GM23338 (cell line): ENCODE measurements at regions not wholly inside any gene's neighbourhood (a gene's known extent, or its start where the extent isn't known, plus 50 kb on each side); places are given as distances from the start of the nearest gene placed in this dataset.

Source experiments
- ATAC-seq: fragments of 200-7000 bp; cut with Tn5 transposase; 3 replicates; pipeline ENCODE4 v1.9.1; 2020
- DNase-seq: peaks from one replicate; pipeline ENCODE4 v3.0.0-alpha.2; 2015; ENCODE audit warnings: low spot score
- H2AFZ ChIP-seq: fragments of 200-600 bp; sonication (generic); 2 replicates; pipeline ENCODE4 v1.8.0; 2016; ENCODE audit warnings: antibody characterized with exemption, mild to moderate bottlenecking, moderate library complexity
- H3F3A ChIP-seq: fragments of 200-600 bp; sonication (generic); replicated peaks from 2 replicates; pipeline ENCODE4 v1.8.0; 2017; ENCODE audit warnings: antibody characterized with exemption, mixed run types, low read depth
- H3K27ac ChIP-seq: fragments of 200-600 bp; sonication (generic); 2 replicates; pipeline ENCODE4 v1.6.1; 2016; ENCODE audit warnings: low read depth
- H3K27me3 ChIP-seq: fragments of 200-600 bp; sonication (generic); 2 replicates; pipeline ENCODE4 v1.8.0; 2016; ENCODE audit warnings: mild to moderate bottlenecking, mixed run types, moderate library complexity; ENCODE audit not compliant: insufficient read depth
- H3K36me3 ChIP-seq: fragments of 200-600 bp; sonication (generic); 2 replicates; pipeline ENCODE4 v1.8.0; 2016; ENCODE audit warnings: mild to moderate bottlenecking; ENCODE audit not compliant: insufficient read depth
- H3K4me1 ChIP-seq: fragments of 200-600 bp; sonication (generic); 2 replicates; pipeline ENCODE4 v1.8.0; 2016; ENCODE audit warnings: mild to moderate bottlenecking, moderate library complexity; ENCODE audit not compliant: insufficient read depth
- H3K4me2 ChIP-seq: fragments of 200-600 bp; sonication (generic); 2 replicates; pipeline ENCODE4 v1.7.1; 2017; ENCODE audit warnings: mixed run types
- H3K4me3 ChIP-seq: fragments of 200-600 bp; sonication (generic); 2 replicates; pipeline ENCODE4 v1.6.1; 2016; ENCODE audit warnings: mixed run types
- H3K79me2 ChIP-seq: fragments of 200-600 bp; sonication (generic); replicated peaks from 2 replicates; pipeline ENCODE4 v1.8.0; 2017; ENCODE audit warnings: mild to moderate bottlenecking; ENCODE audit not compliant: insufficient read depth
- H3K9me2 ChIP-seq: fragments of 200-600 bp; sonication (generic); 2 replicates; pipeline ENCODE4 v1.8.0; 2017; ENCODE audit not compliant: insufficient read depth
- H4K20me1 ChIP-seq: fragments of 200-600 bp; sonication (generic); replicated peaks from 2 replicates; pipeline ENCODE4 v1.8.0; 2017; ENCODE audit warnings: mild to moderate bottlenecking; ENCODE audit not compliant: insufficient read depth
- H3K27ac Mint-ChIP-seq: 2 replicates; pipeline ENCODE4 v1.8.0; 2020; ENCODE audit warnings: inconsistent platforms, mild to moderate bottlenecking, moderate library complexity, mixed read lengths
- H3K27me3 Mint-ChIP-seq: 3 replicates; pipeline ENCODE4 v1.8.0; 2022; ENCODE audit warnings: low read depth, mild to moderate bottlenecking, moderate library complexity, mixed read lengths, inconsistent platforms; ENCODE audit not compliant: insufficient read depth, poor library complexity
- H3K36me3 Mint-ChIP-seq: 3 replicates; pipeline ENCODE4 v1.8.0; 2021; ENCODE audit warnings: low read depth, mild to moderate bottlenecking, inconsistent platforms, moderate library complexity, mixed read lengths
- H3K4me1 Mint-ChIP-seq: 3 replicates; pipeline ENCODE4 v1.8.0; 2020; ENCODE audit warnings: mild to moderate bottlenecking, inconsistent platforms, mixed read lengths
- H3K4me3 Mint-ChIP-seq: 3 replicates; pipeline ENCODE4 v1.8.0; 2021; ENCODE audit warnings: moderate library complexity, mild to moderate bottlenecking, inconsistent platforms, mixed read lengths
- H3K9me3 Mint-ChIP-seq: 3 replicates; pipeline ENCODE4 v1.8.0; 2020; ENCODE audit warnings: moderate library complexity, mild to moderate bottlenecking, inconsistent platforms, mixed read lengths
- CREB1 ChIP-seq: fragments of 250-450 bp; sonication (Bioruptor Pico); IDR thresholded peaks from 2 replicates; pipeline ENCODE4 v1.5.0; 2020; ENCODE audit warnings: low read depth, mild to moderate bottlenecking, moderate library complexity
- CTCF ChIP-seq, 2 experiments: fragments of 200-600 bp in 1 of 2; sonication (generic) in 1 of 2; conservative IDR thresholded peaks; 2 replicates each; pipeline versions ENCODE4 v1.5.1 to v1.6.1; 2016 to 2017; ENCODE audit warnings: antibody characterized with exemption in 2 of 2, low read depth in 2 of 2, mild to moderate bottlenecking in 2 of 2, moderate library complexity in 1 of 2
- EZH2 ChIP-seq: fragments of 200-600 bp; sonication (generic); IDR thresholded peaks from one replicate; pipeline ENCODE4 v1.8.0; 2017; ENCODE audit warnings: antibody characterized with exemption, mild to moderate bottlenecking, low read depth; ENCODE audit not compliant: unreplicated experiment
- EZH2phosphoT487 ChIP-seq: fragments of 200-600 bp; sonication (generic); IDR thresholded peaks from one replicate; pipeline ENCODE4 v1.8.1; 2018; ENCODE audit warnings: antibody characterized with exemption; ENCODE audit not compliant: unreplicated experiment
- JUNB ChIP-seq: IDR thresholded peaks from one replicate; pipeline ENCODE4 v1.6.1; 2016; ENCODE audit warnings: antibody characterized with exemption; ENCODE audit not compliant: unreplicated experiment
- NANOG ChIP-seq: IDR thresholded peaks from 2 replicates; pipeline ENCODE4 v1.6.1; 2016; ENCODE audit warnings: antibody characterized with exemption, borderline replicate concordance
- POLR2AphosphoS5 ChIP-seq: IDR thresholded peaks from 2 replicates; pipeline ENCODE4 v1.6.1; 2016; ENCODE audit warnings: antibody characterized with exemption, low read depth
- STAT1 ChIP-seq: IDR thresholded peaks from one replicate; pipeline ENCODE4 v1.6.1; 2016; ENCODE audit warnings: antibody characterized with exemption; ENCODE audit not compliant: unreplicated experiment
- ZNF331 ChIP-seq: fragments of 250-450 bp; sonication (Bioruptor Pico); IDR thresholded peaks from 2 replicates; pipeline ENCODE4 v1.5.0; 2020; ENCODE audit warnings: low read depth, mild to moderate bottlenecking, moderate library complexity
- ZNF462 ChIP-seq: fragments of 250-450 bp; sonication (Bioruptor Pico); IDR thresholded peaks from 2 replicates; pipeline ENCODE4 v1.5.0; 2020; ENCODE audit warnings: mild to moderate bottlenecking, moderate library complexity
- TF ChIP-seq, protein P1 (sequence below): IDR thresholded peaks from 2 replicates; pipeline ENCODE4 v1.6.1; 2016; ENCODE audit warnings: antibody characterized with exemption

DNA sequence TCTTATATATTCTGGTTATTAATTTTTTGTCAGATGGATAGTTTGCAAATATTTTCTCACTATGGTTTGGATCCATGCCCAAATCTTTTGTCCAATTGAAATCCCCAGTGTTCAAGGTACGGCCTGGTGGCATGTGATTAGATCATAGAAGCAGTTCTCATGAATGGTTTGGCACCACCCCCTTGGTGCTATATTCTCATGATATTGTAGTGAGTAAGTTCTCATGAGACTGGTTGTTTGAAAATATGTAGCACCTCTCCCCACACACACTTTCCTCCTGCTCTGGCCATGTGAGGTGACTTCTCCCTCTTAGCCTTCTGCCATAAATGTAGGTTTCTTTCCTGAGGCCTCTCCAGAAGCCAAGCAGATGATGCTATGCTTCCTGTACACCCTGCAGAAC is 107.7 kb upstream of the KYNU start:
- H3K27me3 ChIP-seq, result no peaks in the 10 kb centered on the region
- H3K4me3 ChIP-seq, result no peak overlapping the region
- Mint-ChIP-seq H3K27me3 (peaks cover 4% of the 10 kb centered on the region), H3K4me3 (no peak overlapping the region), H3K27ac (no peak overlapping the region), H3K36me3 (peaks cover 27% of the 10 kb centered on the region), H3K4me1 (no peaks in the 10 kb centered on the region), H3K9me3 (peaks cover 37% of the 10 kb centered on the region)
- H2AFZ ChIP-seq, result no peak overlapping the region
- H3K9me2 ChIP-seq, result no peaks in the 10 kb centered on the region; the same call in 1 of the 2 replicates
- H3F3A ChIP-seq, result no peaks in the 10 kb centered on the region
- no peaks in the 10 kb centered on the region for H4K20me1 ChIP-seq
- DNase-seq (no peak), ATAC-seq (no peak)
- H3K79me2 ChIP-seq, result no peaks in the 10 kb centered on the region
- no peak overlapping the region for H3K4me2 ChIP-seq
- no peaks in the 10 kb centered on the region for H3K4me1 ChIP-seq
- no peaks in the 10 kb centered on the region; the same call in 1 of the 2 replicates for H3K36me3 ChIP-seq
- no peak for TF ChIP-seq NANOG
- TF ChIP-seq CTCF (conservative IDR thresholded peaks at IDR 0.05; ENCODE audit: low read depth in 2 of 2), result no peak
- TF ChIP-seq CREB1 (CRISPR knock-in tag), result no peak
- no peak for TF ChIP-seq EZH2
- TF ChIP-seq ZNF331, result no peak
- TF ChIP-seq JUNB, result no peak
- no peak overlapping the region for H3K27ac ChIP-seq

DNA sequence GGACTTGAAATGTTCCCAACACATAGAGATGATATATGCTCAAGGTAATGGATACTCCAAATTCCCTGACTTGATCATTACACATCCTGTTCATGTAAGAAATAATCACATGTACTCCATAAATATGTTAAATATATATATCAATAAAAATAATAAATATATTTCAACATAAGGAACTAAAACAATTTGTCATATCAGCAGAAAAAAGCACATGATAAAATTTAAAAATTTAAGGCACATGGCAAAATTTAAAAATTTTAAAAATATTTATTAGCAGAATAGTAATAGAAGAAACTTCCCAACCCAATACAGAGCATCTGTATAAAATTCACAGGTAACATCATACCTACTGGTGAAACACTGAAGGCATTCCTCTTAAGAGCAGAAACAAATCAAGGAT is 109.6 kb upstream of the KYNU start:
- H3K4me1 Mint-ChIP-seq, result no peaks in the 10 kb centered on the region
- H3F3A ChIP-seq, result no peaks in the 10 kb centered on the region
- no peaks in the 10 kb centered on the region for H3K79me2 ChIP-seq
- peaks cover 33% of the 10 kb centered on the region for H3K9me3 Mint-ChIP-seq
- H3K27me3 Mint-ChIP-seq, result peaks cover 4% of the 10 kb centered on the region
- no peak overlapping the region for H3K27ac Mint-ChIP-seq
- no peak overlapping the region for H3K4me3 Mint-ChIP-seq
- no peaks in the 10 kb centered on the region for H4K20me1 ChIP-seq
- peaks cover 26% of the 10 kb centered on the region for H3K36me3 Mint-ChIP-seq
- H3K9me2 ChIP-seq, result no peaks in the 10 kb centered on the region; the same call in 1 of the 2 replicates
- no peak overlapping the region for H3K27ac ChIP-seq
- no peak overlapping the region for H3K4me3 ChIP-seq
- no peak overlapping the region for H2AFZ ChIP-seq
- H3K27me3 ChIP-seq, result no peaks in the 10 kb centered on the region
- ATAC-seq (no peak), DNase-seq (no peak)
- no peak overlapping the region for H3K4me2 ChIP-seq
- no peaks in the 10 kb centered on the region for H3K4me1 ChIP-seq
- no peaks in the 10 kb centered on the region; the same call in 1 of the 2 replicates for H3K36me3 ChIP-seq
- TF ChIP-seq, protein P1, sequence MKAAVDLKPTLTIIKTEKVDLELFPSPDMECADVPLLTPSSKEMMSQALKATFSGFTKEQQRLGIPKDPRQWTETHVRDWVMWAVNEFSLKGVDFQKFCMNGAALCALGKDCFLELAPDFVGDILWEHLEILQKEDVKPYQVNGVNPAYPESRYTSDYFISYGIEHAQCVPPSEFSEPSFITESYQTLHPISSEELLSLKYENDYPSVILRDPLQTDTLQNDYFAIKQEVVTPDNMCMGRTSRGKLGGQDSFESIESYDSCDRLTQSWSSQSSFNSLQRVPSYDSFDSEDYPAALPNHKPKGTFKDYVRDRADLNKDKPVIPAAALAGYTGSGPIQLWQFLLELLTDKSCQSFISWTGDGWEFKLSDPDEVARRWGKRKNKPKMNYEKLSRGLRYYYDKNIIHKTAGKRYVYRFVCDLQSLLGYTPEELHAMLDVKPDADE, result no peak
- TF ChIP-seq CREB1 (CRISPR knock-in tag), result no peak
- no peak for TF ChIP-seq POLR2AphosphoS5
- no peak for TF ChIP-seq EZH2
- no peak for TF ChIP-seq CTCF (conservative IDR thresholded peaks at IDR 0.05; ENCODE audit: low read depth in 2 of 2)
- no peak for TF ChIP-seq STAT1
- TF ChIP-seq EZH2phosphoT487, result no peak
- TF ChIP-seq NANOG, result no peak
- TF ChIP-seq ZNF462 (CRISPR knock-in tag), result no peak
- TF ChIP-seq JUNB, result no peak
